ENCODE measurements at regions not wholly inside any gene's neighbourhood (a gene's known extent, or its start where the extent isn't known, plus 50 kb on each side); places are given as distances from the start of the nearest gene placed in this dataset.

DNA sequence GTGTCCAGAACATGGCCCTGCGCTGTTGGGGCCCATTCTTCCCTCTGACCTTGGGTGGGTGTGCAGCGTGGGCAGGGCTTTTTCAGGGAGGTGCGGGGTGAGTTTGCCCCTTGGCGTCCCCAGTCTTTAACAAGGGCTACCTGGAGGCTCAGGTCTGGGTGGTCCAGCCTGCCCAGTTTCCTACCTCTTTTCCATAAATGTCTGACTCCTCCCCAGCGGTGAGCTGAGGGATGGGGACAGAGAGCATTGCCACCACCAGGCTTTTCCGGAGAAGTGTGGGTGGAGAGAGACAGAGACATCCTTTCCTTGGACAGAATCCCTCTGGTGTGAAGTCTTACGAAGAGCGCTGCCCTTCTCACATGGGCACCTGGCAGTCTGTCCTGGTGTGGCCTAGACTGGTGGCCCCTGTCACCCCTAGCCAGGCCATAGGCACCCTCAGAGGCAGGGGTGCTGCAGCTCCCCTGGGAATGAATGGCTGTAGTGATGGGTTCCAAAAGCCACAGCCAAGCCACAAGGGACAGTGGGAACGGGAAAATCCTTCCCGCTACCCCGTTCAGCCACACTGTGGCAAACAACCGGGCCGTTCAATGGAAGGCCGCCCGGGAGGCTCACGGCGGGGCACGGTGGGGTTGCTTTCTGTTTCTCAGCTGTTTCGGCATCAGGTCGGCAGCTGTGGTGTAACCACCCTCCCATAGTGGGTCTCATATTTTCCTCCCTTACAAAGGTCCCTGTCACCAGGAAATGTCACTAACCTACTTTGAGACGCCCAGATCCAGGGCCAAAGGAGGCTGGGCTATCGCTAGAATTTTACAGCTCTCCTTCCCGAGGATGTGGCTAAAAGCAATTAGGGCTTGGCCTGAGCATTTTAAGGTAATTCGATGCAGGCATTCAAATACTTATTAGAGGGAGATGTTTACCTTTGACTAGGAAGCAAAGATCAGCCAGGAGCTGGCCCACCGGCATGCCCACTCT lies 61.9 kb upstream of the GSE1 start:
- no peak overlapping the region for H3K27ac ChIP-seq
- DNase-seq (ENCODE audit: low read depth, low spot score), result no peak

DNA sequence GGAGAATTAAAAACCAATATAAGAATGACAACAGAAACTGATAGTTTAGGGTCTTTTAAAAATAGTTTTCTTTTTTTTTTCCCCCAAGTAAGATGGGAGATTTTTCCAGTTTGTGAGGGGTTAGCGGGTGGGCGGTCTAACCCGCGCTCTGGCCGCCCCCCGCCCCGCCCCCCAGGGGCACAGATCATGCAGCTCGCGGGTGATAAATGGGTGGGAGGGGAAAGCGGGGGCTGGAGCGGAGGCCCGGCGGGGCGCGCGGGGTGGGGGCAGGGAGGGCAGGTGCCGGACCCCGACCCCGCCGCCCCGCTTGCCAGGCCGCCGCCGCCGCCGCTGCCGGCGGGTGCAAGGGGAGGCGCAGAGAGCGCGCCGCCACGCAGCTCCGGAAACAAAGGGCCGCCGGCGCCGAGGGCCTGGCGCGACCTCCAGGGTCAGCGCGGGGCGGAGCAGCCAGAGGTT lies 60.1 kb upstream of the GSE1 start:
- no peak for DNase-seq (ENCODE audit: low read depth, low spot score)
- H3K27ac ChIP-seq, result no peak overlapping the region

DNA sequence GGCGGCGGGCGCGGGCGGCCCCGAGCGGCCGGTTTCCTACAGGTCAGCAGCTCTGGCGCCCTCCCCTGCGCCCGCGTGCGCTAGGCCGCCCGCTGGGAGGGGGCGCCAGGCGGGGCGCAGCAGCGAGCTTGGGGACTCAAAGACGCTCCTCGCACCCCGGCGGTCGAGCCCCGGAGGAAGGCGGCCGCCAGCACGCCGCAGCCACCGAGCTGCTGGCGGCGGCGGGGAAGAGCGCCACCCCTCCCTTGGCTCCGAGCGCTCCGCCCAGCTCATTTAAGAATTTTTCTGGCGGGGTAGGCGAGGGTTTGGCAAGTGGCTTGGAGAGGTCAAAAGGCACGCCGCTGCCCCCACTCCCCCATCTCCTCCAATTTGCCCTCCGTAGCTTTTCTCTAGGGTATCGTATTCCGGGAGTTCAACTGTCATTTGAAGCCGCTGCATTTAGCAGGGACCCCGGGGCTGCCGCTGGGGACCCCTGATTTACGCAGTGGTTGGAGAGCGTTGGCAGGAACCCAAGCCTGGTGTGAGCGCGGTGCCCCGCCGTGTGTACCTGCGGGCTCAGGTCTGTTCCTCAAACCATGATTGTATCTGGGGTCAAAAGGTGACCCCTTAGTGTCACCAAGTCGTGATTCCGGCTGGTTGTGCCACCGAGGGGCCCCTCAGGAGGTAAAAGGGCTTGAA lies 59.5 kb upstream of the GSE1 start:
- peak overlapping the region; percentile 61 for H3K27ac ChIP-seq
- no peak for DNase-seq (ENCODE audit: low read depth, low spot score)

GRCh38 chr16:85554114-85554888 lies 58.8 kb upstream of the GSE1 start:
- H3K27ac ChIP-seq, result peak overlapping the region; percentile 61
- DNase-seq (ENCODE audit: low read depth, low spot score), result no peak

DNA sequence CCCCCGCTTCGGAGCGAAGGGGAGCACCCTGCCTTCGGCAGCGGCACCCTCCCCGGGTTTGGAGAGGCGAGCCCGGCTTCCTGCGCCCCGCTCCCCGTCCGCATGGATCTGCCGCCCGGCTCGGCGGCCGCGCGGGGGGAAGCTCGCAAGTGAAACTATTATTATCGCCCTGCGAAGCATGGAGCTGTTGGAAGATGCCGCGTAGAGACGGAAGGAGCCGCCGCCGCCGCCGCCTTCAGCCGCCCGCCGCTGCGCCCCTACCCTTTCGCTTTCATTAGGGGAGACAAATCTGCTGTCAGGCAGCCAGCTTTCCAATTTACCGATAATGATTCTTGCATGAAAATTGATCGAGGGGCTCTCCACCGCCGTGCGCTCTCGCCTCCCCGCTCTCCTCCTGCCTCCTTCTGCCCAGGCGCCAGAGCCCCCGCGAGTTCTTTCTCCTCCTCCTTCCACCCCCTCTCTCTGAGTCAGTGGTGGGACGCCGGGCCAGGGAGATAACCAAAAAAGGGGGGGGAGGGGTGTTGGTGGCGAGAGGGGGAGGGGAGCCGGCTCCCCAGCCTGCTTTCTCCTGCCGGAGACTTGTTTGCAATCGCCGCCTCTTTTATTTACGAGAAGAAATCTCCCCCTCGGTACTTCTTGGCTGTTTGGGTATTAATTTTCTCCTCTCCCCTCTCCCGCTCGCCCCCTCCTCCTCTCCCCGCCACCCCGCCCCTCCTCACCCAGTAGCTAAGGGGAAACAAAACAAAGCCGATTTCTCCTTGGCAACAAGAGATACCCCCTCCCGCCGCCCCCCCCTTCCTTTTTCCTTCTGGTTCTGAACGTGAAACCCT lies 58.0 kb upstream of the GSE1 start:
- DNase-seq (ENCODE audit: low read depth, low spot score), result no peak
- peak overlapping the region; percentile 61 for H3K27ac ChIP-seq

- H3K27ac ChIP-seq, result peak overlapping the region; percentile 46
- no peak for DNase-seq (ENCODE audit: low read depth, low spot score)
These were observed 57.2 kb upstream of the GSE1 start for GRCh38 chr16:85555719-85556455.

DNA sequence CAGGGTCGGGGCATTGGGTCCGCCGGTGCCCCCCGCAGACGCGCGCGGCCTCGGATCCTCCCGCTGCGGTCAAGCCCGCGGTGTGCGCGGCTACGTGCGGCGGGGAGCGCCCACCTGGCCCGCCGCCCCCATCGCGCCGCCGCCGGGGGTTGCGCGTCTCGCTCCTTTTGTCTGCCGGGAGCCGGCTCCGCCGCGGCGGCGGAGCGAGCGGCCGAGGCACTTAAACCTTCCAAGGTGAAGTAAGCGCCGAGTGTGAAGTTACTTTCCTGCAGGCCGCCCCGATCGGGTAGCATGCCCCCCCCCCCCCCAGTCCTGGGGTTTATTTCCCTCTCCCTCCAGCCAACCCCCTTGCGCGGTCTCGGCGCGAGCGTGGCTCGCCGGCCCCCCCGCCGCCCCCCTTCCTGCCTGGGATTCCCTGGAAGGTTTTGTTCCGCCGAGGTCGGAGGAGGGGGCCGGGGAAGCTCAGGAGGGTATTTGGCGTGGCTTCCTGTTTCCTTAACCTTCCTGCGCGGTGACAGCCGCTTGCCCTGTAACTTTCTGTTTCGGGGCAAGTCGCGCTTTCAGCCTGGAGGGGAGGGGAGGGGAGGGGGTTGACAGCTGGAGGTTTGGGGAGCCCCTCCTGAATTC lies 56.6 kb upstream of the GSE1 start:
- H3K27ac ChIP-seq, result peak overlapping the region; percentile 46
- DNase-seq (ENCODE audit: low read depth, low spot score), result no peak

DNA sequence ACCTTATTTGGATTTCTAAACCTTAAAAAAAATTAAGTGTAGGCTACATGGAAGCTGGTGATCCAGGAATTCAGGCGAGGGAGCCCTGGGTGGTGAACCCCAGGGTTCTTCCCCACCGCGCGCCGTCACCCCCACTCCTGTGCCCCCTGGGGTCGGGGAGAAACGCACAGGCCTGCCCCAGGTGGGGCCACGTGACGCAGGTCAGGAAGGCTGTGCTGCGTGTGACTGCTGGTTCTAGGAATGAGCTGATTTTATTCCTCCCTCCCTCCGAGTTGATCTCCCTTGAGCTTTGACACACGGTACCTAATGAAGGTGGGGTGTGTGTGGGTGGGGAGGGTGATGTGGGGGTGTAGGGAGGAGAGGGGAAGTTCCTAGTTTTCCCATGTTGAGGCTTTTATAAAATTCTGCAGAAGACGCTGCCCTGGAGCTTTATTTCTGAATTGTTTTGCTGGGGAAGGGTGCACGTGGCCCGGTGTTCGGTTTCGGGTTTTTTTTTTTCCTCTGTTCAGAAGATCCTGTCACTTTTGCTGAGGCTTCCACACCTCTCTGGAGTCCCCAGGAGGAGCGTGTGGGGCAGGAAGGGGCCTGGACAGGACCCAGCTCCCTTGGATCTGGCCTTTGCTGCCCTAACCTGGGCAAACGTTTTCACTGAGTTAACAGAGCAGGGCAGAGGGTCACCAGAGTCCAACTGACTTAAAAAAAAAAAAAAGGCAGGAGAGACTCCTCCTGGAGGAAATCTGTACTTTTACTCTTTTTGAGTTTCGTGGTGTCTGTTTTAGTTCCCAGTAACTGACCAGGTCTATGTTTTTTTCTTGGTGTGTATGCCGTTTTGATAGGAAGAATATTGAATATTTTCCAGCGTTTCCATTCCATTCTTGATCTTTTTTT lies 55.8 kb upstream of the GSE1 start:
- no peak for DNase-seq (ENCODE audit: low read depth, low spot score)
- peak overlapping the region; percentile 46 for H3K27ac ChIP-seq

DNA sequence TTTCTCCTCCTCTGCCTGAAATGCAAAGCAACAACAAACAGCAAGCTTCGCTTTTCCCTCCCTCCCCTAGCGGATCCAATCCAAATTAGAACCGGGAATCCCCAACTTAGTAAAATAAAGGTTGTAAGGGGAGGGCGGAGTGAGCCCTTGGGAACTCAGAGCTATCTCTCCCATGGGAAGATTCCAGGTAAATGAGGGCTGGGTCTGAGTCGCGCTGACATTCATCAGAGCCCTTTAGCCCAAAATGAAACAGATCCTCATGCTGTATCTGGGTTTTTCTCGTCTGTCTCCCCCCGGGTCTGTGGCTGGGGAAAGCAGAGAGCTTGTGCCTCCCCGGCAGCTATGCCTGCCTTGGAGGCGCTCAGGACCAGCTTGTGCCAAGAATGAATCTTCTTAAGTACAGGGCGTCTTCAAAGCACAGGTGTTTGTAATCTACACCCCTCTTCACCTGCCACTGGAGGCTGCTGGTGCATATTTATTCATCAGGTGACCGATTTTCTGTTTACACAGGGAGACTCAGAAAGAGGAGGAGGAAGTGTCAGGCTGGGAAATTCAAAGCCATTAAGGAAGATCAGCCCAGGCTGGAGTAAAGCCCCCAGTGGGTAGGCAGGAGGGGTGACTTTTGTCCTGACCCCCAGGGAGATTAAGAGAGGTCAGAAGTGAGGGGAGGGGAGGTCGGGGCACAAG lies 55.0 kb upstream of the GSE1 start:
- H3K27ac ChIP-seq, result peak overlapping the region; percentile 46
- DNase-seq (ENCODE audit: low read depth, low spot score), result peak; percentile 33

DNA sequence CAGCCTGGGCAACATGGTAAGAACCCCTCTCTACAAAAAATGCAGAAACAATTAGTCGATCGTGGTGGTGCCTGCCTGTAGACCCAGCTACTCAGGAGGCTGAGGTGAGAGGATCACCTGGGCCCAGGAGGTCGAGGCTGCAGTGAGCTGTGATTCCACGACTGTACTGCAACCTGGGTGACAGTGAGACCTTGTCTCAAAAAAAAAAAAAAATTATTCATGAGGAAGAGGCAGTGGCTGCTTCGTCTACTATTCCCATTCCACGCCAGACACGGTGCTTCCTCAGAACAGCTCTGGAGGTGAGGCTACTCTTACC lies 52.2 kb upstream of the GSE1 start:
- no peak overlapping the region for H3K27ac ChIP-seq
- DNase-seq (ENCODE audit: low read depth, low spot score), result no peak

GRCh38 chr16:85561248-85562092 lies 51.7 kb upstream of the GSE1 start:
- no peak overlapping the region for H3K27ac ChIP-seq
- DNase-seq (ENCODE audit: low read depth, low spot score), result no peak

DNA sequence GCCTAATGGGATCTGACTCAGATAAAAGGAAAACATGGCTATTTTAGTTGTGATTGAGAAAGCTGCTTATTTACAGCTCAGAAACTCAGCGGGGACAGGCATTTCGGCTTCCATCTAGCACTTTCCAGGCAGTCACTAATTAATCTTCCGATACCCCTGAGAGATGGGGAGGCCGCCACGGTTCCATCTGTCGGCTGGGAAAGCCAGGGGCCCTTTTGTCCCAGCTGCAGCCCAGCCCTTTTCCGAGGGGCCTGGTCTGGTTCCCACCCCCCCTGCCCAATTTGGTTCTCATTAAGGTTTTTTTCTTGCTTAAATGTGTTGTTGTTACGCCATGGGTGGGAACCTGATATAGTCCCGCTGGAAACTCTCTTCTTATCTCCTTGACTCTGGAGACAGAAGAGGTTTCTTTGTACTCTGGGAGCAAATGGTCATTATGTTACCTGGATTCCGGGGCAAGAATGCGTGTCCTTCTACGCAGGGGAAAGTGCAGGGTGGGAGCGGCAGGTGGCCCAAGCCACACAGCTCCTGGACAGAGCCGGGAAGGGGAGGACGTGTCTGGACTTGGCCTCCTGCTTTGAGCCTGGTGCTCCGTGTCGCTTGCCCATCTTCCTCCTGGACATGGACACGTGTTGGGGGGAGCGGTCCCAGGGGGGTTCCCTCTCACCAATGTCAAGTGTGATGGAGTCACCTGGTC lies 50.9 kb upstream of the GSE1 start:
- H3K27ac ChIP-seq, result no peak overlapping the region
- no peak for DNase-seq (ENCODE audit: low read depth, low spot score)

- DNase-seq (ENCODE audit: low read depth, low spot score), result no peak
- no peak overlapping the region for H3K27ac ChIP-seq
These were observed 50.1 kb upstream of the GSE1 start for GRCh38 chr16:85563034-85563433.
